ENCODE measurements at regions not wholly inside any gene's neighbourhood (a gene's known extent, or its start where the extent isn't known, plus 50 kb on each side); places are given as distances from the start of the nearest gene placed in this dataset.

DNA sequence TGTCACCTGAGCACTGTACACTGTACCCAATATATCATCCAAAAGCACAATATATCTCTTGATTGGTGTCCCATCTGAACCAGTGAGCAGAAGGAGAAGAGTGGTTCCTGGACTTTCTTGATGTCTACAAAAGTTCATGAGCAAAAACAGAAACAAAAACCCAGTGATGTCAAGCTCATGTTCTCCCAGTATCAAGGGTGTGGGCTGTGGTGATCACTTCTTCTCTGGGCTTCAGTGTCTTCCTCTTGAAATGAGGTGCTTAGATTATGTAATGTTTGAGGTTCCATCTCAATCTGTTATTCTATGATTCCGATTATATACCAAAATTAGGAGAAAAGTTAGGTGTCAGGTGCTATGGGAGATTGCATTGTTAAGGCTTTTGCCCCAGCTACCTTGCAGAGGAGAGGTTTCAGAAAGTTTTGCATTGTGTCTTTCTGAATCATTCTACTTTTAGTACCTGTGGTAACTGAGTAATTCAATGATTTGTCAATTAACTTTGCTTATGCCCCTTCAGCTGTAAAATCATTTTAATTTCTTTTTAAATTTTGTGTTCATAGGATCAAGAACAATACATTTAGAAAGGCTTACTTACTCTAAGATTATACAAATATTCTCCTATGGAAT, 122.0 kb upstream of the EOMES start:
- Histone ChIP-seq H3K36me3 (no peaks in the 10 kb centered on the region), H3K27me3 (no peaks in the 10 kb centered on the region), H3K9me3 (no peaks in the 10 kb centered on the region), H3K4me3 (no peak overlapping the region)
- DNase-seq = no peak

DNA sequence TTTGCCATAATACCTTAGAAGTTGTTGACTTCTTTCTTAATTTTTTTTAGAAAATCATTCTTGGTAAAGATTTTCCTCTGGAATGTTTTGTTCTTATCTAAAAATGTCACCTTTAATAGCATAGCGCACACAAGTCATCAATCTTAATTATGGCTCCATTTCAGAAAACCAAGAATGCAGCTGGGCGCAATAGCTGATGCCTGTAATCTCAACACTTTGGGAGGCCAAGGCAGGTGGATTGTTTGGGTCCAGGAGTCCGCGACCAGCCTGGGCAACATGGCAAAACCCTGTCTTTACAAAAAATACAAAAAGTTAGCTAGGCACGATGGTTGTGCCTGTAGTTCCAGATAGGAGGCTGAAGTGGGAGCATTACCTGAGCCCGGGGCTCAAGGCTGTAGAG, 125.6 kb upstream of the EOMES start:
- H3K36me3 ChIP-seq = no peaks in the 10 kb centered on the region
- DNase-seq = no peak
- no peaks in the 10 kb centered on the region for H3K9me3 ChIP-seq
- no peaks in the 10 kb centered on the region for H3K27me3 ChIP-seq
- H3K4me3 ChIP-seq = no peak overlapping the region

DNA sequence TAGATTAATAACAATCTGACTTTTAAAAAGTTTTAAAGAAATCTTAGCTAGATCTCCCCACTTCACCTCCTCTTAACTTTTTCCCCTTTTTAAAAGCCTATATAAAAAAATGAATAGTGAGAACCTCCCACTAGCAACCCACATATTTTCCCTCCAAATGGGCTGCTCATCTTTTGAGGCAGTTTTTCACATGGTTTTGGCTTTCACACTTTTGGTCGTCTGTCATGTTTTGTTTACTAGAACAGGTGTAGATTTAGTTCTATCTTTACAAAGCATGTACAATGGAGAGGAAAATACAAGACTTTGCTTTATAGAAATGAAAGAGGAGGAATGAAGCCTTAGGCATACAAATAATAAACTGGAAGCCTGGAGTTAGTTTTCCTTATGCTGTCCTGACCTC, 126.7 kb upstream of the EOMES start:
- DNase-seq = no peak
- Histone ChIP-seq H3K36me3 (no peaks in the 10 kb centered on the region), H3K27me3 (no peaks in the 10 kb centered on the region), H3K4me3 (no peak overlapping the region), H3K9me3 (no peaks in the 10 kb centered on the region)

DNA sequence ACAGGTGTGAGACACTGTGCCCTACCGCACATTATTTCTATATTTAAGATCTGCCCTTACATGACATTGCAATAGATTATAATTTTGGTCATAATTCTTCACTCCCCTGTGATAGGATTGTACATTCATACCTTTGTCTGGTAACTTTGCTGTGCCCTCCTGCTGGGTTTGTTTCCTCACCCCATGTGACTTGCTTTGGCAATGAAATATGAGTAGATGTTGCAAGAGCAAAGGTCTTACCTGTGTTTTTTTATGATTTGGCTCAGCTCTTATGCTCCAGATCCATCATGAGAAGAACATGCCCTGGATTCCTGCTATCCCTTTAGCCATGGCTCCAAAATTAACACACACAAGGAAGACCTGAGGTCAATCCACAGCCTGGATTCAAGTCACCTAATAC, 137.7 kb upstream of the EOMES start:
- no peaks in the 10 kb centered on the region for H3K9me3 ChIP-seq
- H3K36me3 ChIP-seq = no peaks in the 10 kb centered on the region
- no peak for DNase-seq
- H3K27me3 ChIP-seq = no peaks in the 10 kb centered on the region
- no peak overlapping the region for H3K4me3 ChIP-seq

DNA sequence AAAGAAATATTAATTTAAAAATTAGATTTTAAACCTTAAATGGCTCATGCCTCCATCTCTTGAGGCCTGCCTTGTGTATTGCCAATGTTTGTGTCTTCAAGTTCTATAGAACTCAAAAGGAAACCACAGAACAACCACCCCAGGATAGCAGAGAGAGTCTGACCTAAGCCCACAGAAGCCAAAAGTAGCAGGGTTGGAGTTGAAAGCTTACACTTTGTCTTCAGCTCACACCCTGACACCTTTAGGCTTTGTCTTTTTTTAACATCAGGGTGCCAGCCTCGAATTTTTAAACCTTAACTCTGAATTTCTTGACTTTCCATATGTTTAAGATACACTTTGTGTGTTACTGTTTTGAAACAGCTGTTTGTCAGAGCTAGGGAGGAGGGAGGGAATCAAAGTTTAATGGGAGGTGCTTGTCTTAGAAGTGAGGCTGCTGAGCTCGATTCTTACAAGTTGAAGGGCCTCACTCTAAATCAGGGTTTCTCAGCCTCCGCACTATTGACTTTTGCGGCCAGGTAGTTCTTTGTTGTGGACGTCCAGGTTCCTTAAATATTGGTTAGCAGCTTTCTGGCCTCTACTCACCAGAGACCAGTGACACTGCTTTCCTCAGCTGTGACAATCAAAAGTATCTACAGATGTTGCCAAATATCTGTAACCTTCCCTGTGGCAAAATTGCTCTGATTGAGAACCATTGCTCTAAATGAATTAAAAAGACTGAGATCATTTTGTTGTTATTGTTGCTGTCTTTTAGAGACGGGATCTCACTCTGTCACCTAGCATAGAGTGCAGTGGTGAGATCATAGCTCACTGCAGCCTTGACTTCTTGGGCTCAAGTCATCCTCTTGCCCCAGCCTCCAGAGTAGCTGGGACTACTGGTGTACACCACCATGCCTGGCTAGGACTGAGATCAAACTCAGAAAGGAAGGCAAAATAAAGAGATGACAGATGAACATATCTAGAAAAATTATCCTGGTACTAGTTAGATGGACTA, 139.2 kb upstream of the EOMES start:
- Histone ChIP-seq H3K4me3 (no peak overlapping the region), H3K36me3 (no peaks in the 10 kb centered on the region), H3K27me3 (no peaks in the 10 kb centered on the region), H3K9me3 (no peaks in the 10 kb centered on the region)
- no peak for DNase-seq

DNA sequence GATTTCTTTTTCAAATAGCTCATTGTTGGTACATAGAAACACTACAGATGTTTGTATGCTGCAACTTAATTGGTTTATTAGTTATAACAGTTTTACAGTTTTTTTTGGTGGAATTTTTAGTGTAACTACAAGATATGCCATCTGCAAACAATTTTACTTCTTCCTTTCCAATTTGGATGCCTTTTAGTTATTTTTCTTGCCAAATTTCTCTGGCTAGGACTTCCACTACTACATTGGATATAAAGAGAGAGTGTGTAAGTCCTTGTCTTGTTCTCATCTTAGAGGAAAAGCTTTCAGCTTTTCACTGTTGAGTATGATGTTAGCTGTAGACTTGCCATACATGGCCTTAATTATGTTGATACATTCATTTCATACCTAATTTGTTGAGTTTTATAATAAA, 143.6 kb upstream of the EOMES start:
- Histone ChIP-seq H3K27me3 (no peaks in the 10 kb centered on the region), H3K4me3 (no peak overlapping the region), H3K9me3 (no peaks in the 10 kb centered on the region; the same call in 1 of the 2 replicates), H3K36me3 (no peaks in the 10 kb centered on the region)
- no peak for DNase-seq

DNA sequence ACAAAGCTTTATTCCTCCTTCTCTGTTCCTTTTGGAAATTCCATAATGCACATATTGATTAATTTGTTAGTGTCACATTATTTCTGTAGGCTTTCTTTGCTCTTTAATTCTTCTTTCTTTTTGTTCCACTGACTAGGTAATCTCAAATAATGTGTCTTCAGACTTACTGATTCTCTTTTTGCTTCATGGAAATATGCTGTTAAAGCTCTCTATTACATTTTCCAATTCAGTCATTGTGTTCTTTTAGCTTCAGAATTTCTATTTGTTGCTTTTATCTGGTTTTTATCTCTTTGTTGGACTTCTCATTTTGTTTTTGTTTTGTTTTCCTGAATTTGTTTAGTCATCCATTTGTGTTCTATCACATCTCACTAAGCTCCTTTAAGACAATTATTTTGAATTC, 147.0 kb upstream of the EOMES start:
- Histone ChIP-seq H3K36me3 (no peaks in the 10 kb centered on the region), H3K27me3 (no peaks in the 10 kb centered on the region), H3K9me3 (no peaks in the 10 kb centered on the region; the same call in 1 of the 2 replicates), H3K4me3 (no peak overlapping the region)
- DNase-seq = no peak

DNA sequence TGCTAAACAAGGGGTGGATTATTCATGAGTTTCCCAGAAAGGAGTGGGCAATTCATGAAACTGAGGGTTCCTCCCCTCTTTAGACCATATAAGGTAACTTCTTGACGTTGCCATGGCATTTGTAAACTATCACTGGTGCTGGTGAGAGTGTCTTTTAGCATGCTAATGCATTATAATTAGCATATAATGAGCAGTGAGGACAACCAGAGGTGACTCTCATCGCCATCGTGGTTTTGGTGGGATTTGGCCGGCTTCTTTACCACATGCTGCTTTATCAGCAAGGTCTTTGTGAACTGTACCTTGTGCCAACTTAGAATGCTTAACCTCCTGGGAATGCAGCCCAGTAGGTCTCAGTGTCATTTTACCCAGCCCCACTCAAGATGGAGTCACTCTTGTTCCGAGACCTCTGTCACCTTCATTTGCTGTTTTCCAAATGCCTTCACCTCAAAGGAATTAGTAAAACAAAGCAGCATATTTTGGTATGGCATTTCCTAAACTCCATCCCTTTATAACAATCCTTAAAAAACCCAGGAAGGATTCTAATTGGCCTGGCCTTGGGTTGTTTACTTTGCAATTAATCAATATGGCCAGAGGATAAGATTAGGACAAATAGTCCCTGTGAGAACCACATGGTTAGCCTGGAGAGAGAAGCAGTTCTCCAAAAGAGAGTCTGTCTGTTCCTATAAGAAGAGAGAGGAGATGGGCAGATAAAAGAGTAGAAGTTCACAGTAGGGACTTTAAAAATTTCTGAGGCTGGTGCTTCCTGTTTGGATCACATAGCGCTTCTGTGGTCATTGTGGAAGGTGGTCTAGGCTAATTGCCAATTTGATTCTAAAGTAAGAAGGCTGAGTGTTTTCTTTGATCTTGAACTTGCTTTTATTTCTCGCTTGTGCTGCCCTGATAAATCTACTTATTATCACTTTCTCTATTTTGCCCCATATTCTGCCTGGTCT, 155.2 kb upstream of the EOMES start:
- no peak for DNase-seq
- no peaks in the 10 kb centered on the region for H3K36me3 ChIP-seq
- H3K9me3 ChIP-seq = no peaks in the 10 kb centered on the region
- H3K27me3 ChIP-seq = no peaks in the 10 kb centered on the region
- no peak overlapping the region for H3K4me3 ChIP-seq

DNA sequence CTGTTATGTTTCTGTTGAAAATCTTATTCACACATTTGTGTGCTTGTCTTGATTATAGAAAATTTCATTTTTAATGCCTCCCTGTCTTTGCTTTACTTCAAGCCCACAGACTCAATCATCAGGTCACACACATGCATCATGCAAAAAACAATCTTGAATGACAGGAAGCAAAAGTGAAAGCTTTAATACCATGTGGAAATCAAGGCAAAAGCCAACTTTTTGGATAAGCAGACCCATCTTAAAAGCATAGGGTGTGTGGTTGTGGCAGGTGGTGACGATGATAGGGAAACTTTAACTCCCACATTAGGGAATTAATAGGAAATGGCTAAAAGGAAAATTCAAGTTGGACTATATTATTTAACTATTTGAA, 155.9 kb upstream of the EOMES start:
- Histone ChIP-seq H3K4me3 (no peak overlapping the region), H3K36me3 (no peaks in the 10 kb centered on the region), H3K9me3 (no peaks in the 10 kb centered on the region), H3K27me3 (no peaks in the 10 kb centered on the region)
- DNase-seq = no peak

DNA sequence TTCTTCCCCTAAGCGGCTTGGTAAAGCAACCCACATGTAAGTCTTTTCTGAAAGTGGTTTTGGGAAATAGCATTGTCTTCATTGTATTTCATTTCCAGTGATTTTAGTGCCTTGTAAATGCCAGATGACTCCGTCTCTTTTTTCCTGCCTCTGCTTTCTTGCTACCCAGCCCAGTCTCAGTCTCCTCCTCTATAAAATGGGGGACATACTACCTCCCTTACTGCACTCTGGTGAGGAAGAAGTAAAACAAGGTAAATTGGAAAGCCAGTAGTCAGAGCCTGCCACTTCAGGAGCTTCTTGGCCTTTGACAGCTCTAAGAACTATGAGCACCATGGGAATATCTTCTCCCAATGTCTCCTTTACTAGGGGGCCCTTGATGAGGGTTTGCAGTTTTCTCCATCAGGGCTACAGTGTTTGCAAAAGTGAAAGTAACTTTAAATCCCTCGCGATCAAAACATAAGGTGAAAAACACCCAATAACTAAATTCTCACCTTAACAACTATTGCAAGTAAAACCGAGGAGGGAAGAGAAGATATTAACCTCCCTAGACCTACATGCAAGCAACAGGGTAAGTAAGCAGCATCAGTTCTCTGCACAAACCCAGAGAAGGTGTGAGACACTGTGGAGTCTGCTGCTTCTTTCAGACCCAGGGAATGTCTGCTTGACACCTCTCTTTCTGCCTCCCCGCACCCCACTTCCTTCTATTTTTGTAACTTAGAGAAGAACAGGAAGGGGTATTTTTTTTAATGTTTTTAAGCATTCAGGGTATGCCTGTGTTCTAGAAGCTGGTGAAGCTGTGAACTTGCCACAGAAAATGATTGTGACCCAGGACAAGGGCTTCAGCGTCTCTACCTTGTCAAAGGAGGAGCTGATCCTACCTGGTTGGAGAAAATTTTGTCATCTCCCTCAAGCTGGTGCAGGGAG, 159.1 kb upstream of the EOMES start:
- no peaks in the 10 kb centered on the region for H3K27me3 ChIP-seq
- H3K36me3 ChIP-seq = no peaks in the 10 kb centered on the region
- DNase-seq = no peak
- no peak overlapping the region for H3K4me3 ChIP-seq
- H3K9me3 ChIP-seq = no peaks in the 10 kb centered on the region

DNA sequence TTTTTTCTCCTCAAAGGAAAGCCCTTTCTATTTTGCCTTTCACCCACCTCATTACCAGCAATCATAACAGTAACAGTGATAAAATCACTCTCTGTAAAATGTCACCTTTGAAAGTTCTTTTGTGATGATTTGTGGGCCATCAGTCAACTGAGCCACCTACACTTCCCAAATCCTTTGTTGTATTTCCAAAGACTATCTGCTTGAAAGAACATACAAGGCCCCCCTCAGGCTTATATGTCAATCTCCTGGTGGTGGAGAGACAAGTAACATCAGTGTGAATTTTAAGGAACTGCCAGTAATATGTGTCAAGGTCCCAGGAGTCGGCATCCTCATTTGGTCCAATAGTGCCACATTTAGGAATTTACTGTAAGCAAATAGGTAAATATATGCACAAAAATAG, 161.1 kb upstream of the EOMES start:
- Histone ChIP-seq H3K9me3 (no peaks in the 10 kb centered on the region), H3K27me3 (no peaks in the 10 kb centered on the region), H3K4me3 (no peak overlapping the region), H3K36me3 (no peaks in the 10 kb centered on the region)
- DNase-seq = no peak

DNA sequence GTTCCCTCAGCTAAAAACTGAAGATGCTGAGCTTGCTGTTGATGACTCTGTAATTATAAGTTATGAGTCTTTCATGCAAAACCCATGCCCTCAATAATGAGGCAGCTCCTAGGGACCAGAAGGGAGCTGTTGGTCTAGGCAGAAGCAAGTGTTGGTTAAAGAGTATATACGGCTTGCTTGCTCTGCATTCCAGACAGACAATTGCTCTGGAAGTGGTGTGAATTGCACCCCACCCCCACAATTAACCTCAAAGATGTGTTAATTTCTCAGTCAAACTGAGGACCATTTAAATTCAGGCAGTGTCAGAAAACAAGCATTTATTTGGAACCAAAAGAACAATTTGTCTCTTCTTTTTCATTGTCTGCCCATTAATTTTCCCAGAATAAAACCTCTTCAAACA, 163.5 kb upstream of the EOMES start:
- no peak for DNase-seq
- no peaks in the 10 kb centered on the region for H3K9me3 ChIP-seq
- no peaks in the 10 kb centered on the region for H3K27me3 ChIP-seq
- H3K36me3 ChIP-seq = no peaks in the 10 kb centered on the region
- no peak overlapping the region for H3K4me3 ChIP-seq

DNA sequence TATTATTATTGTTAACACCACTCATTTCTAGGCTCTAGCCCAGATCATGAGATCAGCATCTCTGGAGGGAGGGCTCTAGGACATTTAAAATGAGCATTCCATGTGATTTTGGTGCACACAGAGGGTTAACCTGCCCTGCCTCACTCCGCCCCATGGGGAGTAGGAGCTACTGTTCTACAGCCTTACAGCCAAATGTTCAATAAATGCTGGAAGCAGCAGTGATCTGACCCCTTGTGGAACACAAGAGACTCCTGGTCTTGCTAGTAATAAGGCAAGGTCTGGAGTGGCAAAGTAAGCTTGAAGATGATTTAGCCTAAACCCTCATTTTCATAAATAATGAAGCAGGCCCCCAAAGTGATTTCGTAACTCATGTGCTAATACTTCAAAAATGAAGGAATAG, 166.4 kb upstream of the EOMES start:
- Histone ChIP-seq H3K9me3 (no peaks in the 10 kb centered on the region), H3K27me3 (no peaks in the 10 kb centered on the region), H3K36me3 (no peaks in the 10 kb centered on the region), H3K4me3 (no peak overlapping the region)
- no peak for DNase-seq

DNA sequence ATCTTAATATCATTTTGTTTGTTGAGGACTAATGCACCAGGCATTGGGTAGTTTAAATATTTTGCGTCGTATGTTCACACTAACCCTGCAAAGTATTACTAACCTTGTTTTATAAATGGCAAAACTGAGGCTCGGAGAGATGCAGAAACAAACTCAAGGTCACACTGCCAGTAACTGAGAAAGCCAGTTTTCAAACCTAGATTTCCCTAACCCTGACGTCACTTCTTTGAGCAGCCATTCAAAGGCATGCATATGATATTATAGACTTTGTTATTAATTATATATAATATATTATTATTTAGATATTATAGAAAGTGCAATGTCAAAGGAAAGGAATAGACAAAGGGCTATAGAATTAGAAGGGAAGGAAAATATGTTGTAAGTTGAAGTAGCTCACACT, 167.6 kb upstream of the EOMES start:
- H3K9me3 ChIP-seq = no peaks in the 10 kb centered on the region; the same call in 1 of the 2 replicates
- H3K4me3 ChIP-seq = no peak overlapping the region
- no peaks in the 10 kb centered on the region for H3K27me3 ChIP-seq
- no peak for DNase-seq
- H3K36me3 ChIP-seq = no peaks in the 10 kb centered on the region

DNA sequence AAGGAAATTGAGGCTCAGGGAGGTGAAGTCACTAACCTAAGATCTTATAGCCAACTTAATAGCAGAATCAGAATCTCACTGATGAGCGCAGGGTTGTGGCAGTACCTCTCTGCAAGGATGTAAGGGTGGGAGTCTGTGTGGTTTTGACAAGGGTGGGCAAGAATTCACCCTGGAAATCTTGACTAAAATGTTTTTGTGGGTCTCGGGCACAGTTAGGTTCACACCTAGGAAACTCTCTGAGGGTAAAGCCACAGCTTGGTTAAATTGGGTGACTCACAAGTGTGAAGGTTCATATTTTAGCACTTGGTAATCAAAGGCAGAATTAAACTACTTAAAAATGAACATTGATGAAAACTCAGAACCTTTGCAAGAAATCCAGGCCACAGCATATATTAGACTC, 178.2 kb upstream of the EOMES start:
- H3K27me3 ChIP-seq = no peaks in the 10 kb centered on the region
- H3K9me3 ChIP-seq = no peaks in the 10 kb centered on the region
- no peak overlapping the region for H3K4me3 ChIP-seq
- no peak for DNase-seq
- H3K36me3 ChIP-seq = no peaks in the 10 kb centered on the region

DNA sequence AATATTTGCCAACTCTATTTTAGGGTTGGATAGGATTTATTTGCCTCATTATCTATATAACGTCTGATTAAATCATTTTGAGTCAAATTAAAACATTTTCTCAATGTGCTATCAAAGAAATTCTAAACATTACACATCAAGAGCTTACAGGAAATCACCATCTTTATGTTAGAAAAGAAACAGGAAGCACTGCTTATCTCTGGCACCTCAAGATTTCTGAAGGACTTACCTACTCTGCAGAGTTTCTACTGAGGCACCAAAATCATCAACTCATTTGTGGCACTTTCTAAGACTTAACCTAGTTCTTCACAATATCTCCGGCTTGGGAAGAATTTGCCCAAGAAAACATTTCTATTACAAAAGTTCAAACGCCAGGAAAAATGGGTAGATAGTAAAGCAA, 181.3 kb upstream of the EOMES start:
- Histone ChIP-seq H3K36me3 (no peaks in the 10 kb centered on the region), H3K4me3 (no peak overlapping the region), H3K27me3 (no peaks in the 10 kb centered on the region), H3K9me3 (no peaks in the 10 kb centered on the region)
- DNase-seq = no peak
